Osteoblast (primary cell): ENCODE measurements at regions not wholly inside any gene's neighbourhood (a gene's known extent, or its start where the extent isn't known, plus 50 kb on each side); places are given as distances from the start of the nearest gene placed in this dataset.

Source experiments
- DNase-seq: peaks from one replicate; pipeline ENCODE4 v3.0.0; 2011; ENCODE audit warnings: low spot score, mixed read lengths; ENCODE audit not compliant: insufficient read length; ENCODE audit errors: missing footprints
- H2AFZ ChIP-seq: 2 replicates; pipeline ENCODE4 v1.6.0; 2011; ENCODE audit warnings: mild to moderate bottlenecking, low read length
- H3K27ac ChIP-seq: 2 replicates; pipeline ENCODE4 v1.5.1; 2011; ENCODE audit warnings: mild to moderate bottlenecking, low read depth, low read length, moderate library complexity
- H3K27me3 ChIP-seq: 2 replicates; pipeline ENCODE4 v1.6.0; 2012; ENCODE audit warnings: mild to moderate bottlenecking, control low read depth, inconsistent platforms, low read length, moderate library complexity; ENCODE audit not compliant: insufficient read depth
- H3K36me3 ChIP-seq: 2 replicates; pipeline ENCODE4 v1.5.1; 2011; ENCODE audit warnings: mild to moderate bottlenecking, low read length, control low read depth, moderate library complexity; ENCODE audit not compliant: insufficient read depth
- H3K4me1 ChIP-seq: 2 replicates; pipeline ENCODE4 v1.5.1; 2011; ENCODE audit warnings: mild to moderate bottlenecking, low read length, control low read depth, moderate library complexity; ENCODE audit not compliant: insufficient read depth
- H3K4me2 ChIP-seq: 2 replicates; pipeline ENCODE4 v1.6.0; 2011; ENCODE audit warnings: mild to moderate bottlenecking, low read length; ENCODE audit not compliant: insufficient read depth
- H3K4me3 ChIP-seq: fragments of 200-600 bp; sonication (generic); 3 replicates; pipeline ENCODE4 v1.5.1; 2012; ENCODE audit warnings: mild to moderate bottlenecking, low read length, inconsistent platforms; ENCODE audit not compliant: insufficient read depth
- H3K79me2 ChIP-seq: 2 replicates; pipeline ENCODE4 v1.6.0; 2012; ENCODE audit warnings: mild to moderate bottlenecking, low read length, control low read depth, inconsistent platforms; ENCODE audit not compliant: insufficient read depth
- H3K9me3 ChIP-seq: 2 replicates; pipeline ENCODE4 v1.5.1; 2011; ENCODE audit warnings: low read depth, low read length, control low read depth
- H4K20me1 ChIP-seq: 2 replicates; pipeline ENCODE4 v1.6.0; 2012; ENCODE audit warnings: mild to moderate bottlenecking, low read length, control low read depth; ENCODE audit not compliant: insufficient read depth
- CTCF ChIP-seq: IDR thresholded peaks from 2 replicates; pipeline ENCODE4 v1.5.1; 2011; ENCODE audit warnings: mild to moderate bottlenecking, low read depth, low read length, moderate library complexity; ENCODE audit errors: extremely low read depth

GRCh38 chr6:155985660-155986138 lies 530.1 kb upstream of the NOX3 start:
- no peak for TF ChIP-seq CTCF
- H3K4me3 ChIP-seq, result no peak overlapping the region
- H3K36me3 ChIP-seq, result no peaks in the 10 kb centered on the region
- H3K27ac ChIP-seq, result no peak overlapping the region
- H3K4me2 ChIP-seq, result no peak overlapping the region
- H3K79me2 ChIP-seq, result no peaks in the 10 kb centered on the region
- no peaks in the 10 kb centered on the region for H3K27me3 ChIP-seq
- no peak for DNase-seq
- no peaks in the 10 kb centered on the region for H3K9me3 ChIP-seq
- no peaks in the 10 kb centered on the region for H3K4me1 ChIP-seq
- H2AFZ ChIP-seq, result no peak overlapping the region
- no peaks in the 10 kb centered on the region for H4K20me1 ChIP-seq

GRCh38 chr6:155980768-155981079 lies 525.1 kb upstream of the NOX3 start:
- no peak overlapping the region for H3K4me3 ChIP-seq
- H3K4me1 ChIP-seq, result no peaks in the 10 kb centered on the region
- no peak overlapping the region for H3K4me2 ChIP-seq
- TF ChIP-seq CTCF, result no peak
- H4K20me1 ChIP-seq, result no peaks in the 10 kb centered on the region
- H3K27me3 ChIP-seq, result no peaks in the 10 kb centered on the region
- no peaks in the 10 kb centered on the region for H3K36me3 ChIP-seq
- no peak overlapping the region for H2AFZ ChIP-seq
- no peaks in the 10 kb centered on the region for H3K79me2 ChIP-seq
- H3K27ac ChIP-seq, result no peak overlapping the region
- H3K9me3 ChIP-seq, result no peaks in the 10 kb centered on the region
- peak; percentile 13 for DNase-seq

GRCh38 chr6:155980014-155980767 lies 524.6 kb upstream of the NOX3 start:
- H2AFZ ChIP-seq, result no peak overlapping the region
- no peak for TF ChIP-seq CTCF
- no peaks in the 10 kb centered on the region for H3K9me3 ChIP-seq
- no peak for DNase-seq
- H3K4me2 ChIP-seq, result no peak overlapping the region
- no peaks in the 10 kb centered on the region for H3K27me3 ChIP-seq
- no peak overlapping the region for H3K4me3 ChIP-seq
- H4K20me1 ChIP-seq, result no peaks in the 10 kb centered on the region
- H3K27ac ChIP-seq, result no peak overlapping the region
- no peaks in the 10 kb centered on the region for H3K36me3 ChIP-seq
- no peaks in the 10 kb centered on the region for H3K79me2 ChIP-seq
- no peaks in the 10 kb centered on the region for H3K4me1 ChIP-seq

- Histone ChIP-seq H3K4me2 (no peak overlapping the region), H2AFZ (no peak overlapping the region), H3K79me2 (no peaks in the 10 kb centered on the region), H3K36me3 (no peaks in the 10 kb centered on the region), H3K4me1 (no peaks in the 10 kb centered on the region), H3K9me3 (no peaks in the 10 kb centered on the region), H3K27ac (no peak overlapping the region), H4K20me1 (no peaks in the 10 kb centered on the region), H3K27me3 (no peaks in the 10 kb centered on the region), H3K4me3 (no peak overlapping the region)
- no peak for TF ChIP-seq CTCF
- no peak for DNase-seq
Measured at GRCh38 chr6:155975506-155975905, 519.9 kb upstream of the NOX3 start.
